Effector CD4-positive, alpha-beta T cell (primary cell): ENCODE measurements at regions not wholly inside any gene's neighbourhood (a gene's known extent, or its start where the extent isn't known, plus 50 kb on each side); places are given as distances from the start of the nearest gene placed in this dataset.

Experiments
- DNase-seq: peaks from one replicate; pipeline ENCODE4 v3.0.0-alpha.2; 2020

- no peak for DNase-seq
Measured at GRCh38 chr2:64380853-64381527, 73.0 kb upstream of the LGALSL start.

GRCh38 chr2:64383016-64383591 is 70.9 kb upstream of the LGALSL start:
- DNase-seq, result no peak

- no peak for DNase-seq
Measured at GRCh38 chr2:64383881-64384280, 70.1 kb upstream of the LGALSL start.

- no peak for DNase-seq
Measured at GRCh38 chr2:64386676-64387075, 67.3 kb upstream of the LGALSL start.

- no peak for DNase-seq
Measured at GRCh38 chr2:64390586-64390985, 63.4 kb upstream of the LGALSL start.

- no peak for DNase-seq
Measured at GRCh38 chr2:64391424-64391823, 62.5 kb upstream of the LGALSL start.

- DNase-seq, result no peak
Measured at GRCh38 chr2:64391940-64392339, 62.0 kb upstream of the LGALSL start.

- no peak for DNase-seq
Measured at GRCh38 chr2:64392529-64392928, 61.4 kb upstream of the LGALSL start.

GRCh38 chr2:64393383-64394010 is 60.5 kb upstream of the LGALSL start:
- no peak for DNase-seq

- no peak for DNase-seq
Measured at GRCh38 chr2:64394153-64394552, 59.8 kb upstream of the LGALSL start.

GRCh38 chr2:64396001-64396400 is 58.0 kb upstream of the LGALSL start:
- DNase-seq, result no peak

GRCh38 chr2:64396551-64396950 is 57.4 kb upstream of the LGALSL start:
- DNase-seq, result no peak

GRCh38 chr2:64398516-64399129 is 55.3 kb upstream of the LGALSL start:
- no peak for DNase-seq

GRCh38 chr2:64399521-64399920 is 54.4 kb upstream of the LGALSL start:
- no peak for DNase-seq

GRCh38 chr2:64400105-64400728 is 53.7 kb upstream of the LGALSL start:
- no peak for DNase-seq

GRCh38 chr2:64400733-64401528 is 53.0 kb upstream of the LGALSL start:
- DNase-seq, result no peak

GRCh38 chr2:64401529-64401880 is 52.5 kb upstream of the LGALSL start:
- DNase-seq, result no peak

GRCh38 chr2:64402876-64403275 is 51.1 kb upstream of the LGALSL start:
- no peak for DNase-seq

- no peak for DNase-seq
Measured at GRCh38 chr2:64403426-64403825, 50.5 kb upstream of the LGALSL start.

- DNase-seq, result no peak
Measured at GRCh38 chr2:64404002-64404731, 49.8 kb upstream of the LGALSL start.
